WTC11 (cell line): ENCODE measurements at regions not wholly inside any gene's neighbourhood (a gene's known extent, or its start where the extent isn't known, plus 50 kb on each side); places are given as distances from the start of the nearest gene placed in this dataset.
A peak's percentile ranks its signal among the peaks of the same experiment; 100 is the strongest.

Experiments used
- ATAC-seq: fragments of 200-7000 bp; cut with Tn5 transposase; 2 replicates; pipeline ENCODE4 v1.10.0; 2021; ENCODE audit warnings: mild to moderate bottlenecking, moderate library complexity
- CTCF ChIA-PET: fragments of 300-600 bp; sonication (Branson Sonifier 250); formaldehyde crosslinking; loops from one replicate; lab custom pipeline; 2021; ENCODE audit warnings: antibody characterized with exemption; lab: Charles Lee
- POLR2A ChIA-PET: fragments of 350-600 bp; sonication (Branson Sonifier 250); formaldehyde crosslinking; loops from one replicate; lab custom pipeline; 2021; ENCODE audit warnings: antibody characterized with exemption; lab: Charles Lee
- DNase-seq: peaks from one replicate; pipeline ENCODE4 v3.0.0; 2021; ENCODE audit warnings: low spot score
- H3K27ac Mint-ChIP-seq: 2 replicates; pipeline ENCODE4 v1.8.0; 2021; ENCODE audit warnings: mixed read lengths
- H3K27me3 Mint-ChIP-seq: 2 replicates; pipeline ENCODE4 v1.8.0; 2021; ENCODE audit warnings: low read depth, mild to moderate bottlenecking, moderate library complexity, mixed read lengths
- H3K36me3 Mint-ChIP-seq: 2 replicates; pipeline ENCODE4 v1.8.0; 2021; ENCODE audit warnings: mixed read lengths
- H3K4me1 Mint-ChIP-seq: 2 replicates; pipeline ENCODE4 v1.8.0; 2022; ENCODE audit warnings: mixed read lengths
- H3K4me3 Mint-ChIP-seq: 2 replicates; pipeline ENCODE4 v1.8.0; 2021; ENCODE audit warnings: mild to moderate bottlenecking, moderate library complexity, mixed read lengths
- H3K9me3 Mint-ChIP-seq: 2 replicates; pipeline ENCODE4 v1.8.0; 2021; ENCODE audit warnings: mixed read lengths
- ATF1 ChIP-seq: sonication (generic); formaldehyde crosslinking; IDR thresholded peaks from 2 replicates; pipeline ENCODE4 v1.8.1; 2023; ENCODE audit warnings: mild to moderate bottlenecking, moderate library complexity, missing genetic modification reagents
- FOXK1 ChIP-seq: sonication (generic); formaldehyde crosslinking; IDR thresholded peaks from 2 replicates; pipeline ENCODE4 v1.8.0; 2022; ENCODE audit warnings: mild to moderate bottlenecking, moderate library complexity, missing genetic modification reagents
- FOXP1 ChIP-seq: sonication (generic); formaldehyde crosslinking; IDR thresholded peaks from 2 replicates; pipeline ENCODE4 v1.8.0; 2022; ENCODE audit warnings: missing genetic modification reagents, mild to moderate bottlenecking, moderate library complexity, borderline replicate concordance
- MYBL2 ChIP-seq: sonication (generic); formaldehyde crosslinking; IDR thresholded peaks from 2 replicates; pipeline ENCODE4 v1.8.1; 2023; ENCODE audit warnings: mild to moderate bottlenecking, moderate library complexity, missing genetic modification reagents
- NFYB ChIP-seq: sonication (generic); formaldehyde crosslinking; conservative IDR thresholded peaks from 2 replicates; pipeline ENCODE4 v1.8.0; 2022; ENCODE audit warnings: low read depth, missing genetic modification reagents
- PRRX2 ChIP-seq: fragments of 250-450 bp; sonication (Bioruptor Pico); IDR thresholded peaks from 2 replicates; pipeline ENCODE4 v1.8.0; 2021; ENCODE audit warnings: mild to moderate bottlenecking
- RELA ChIP-seq: sonication (generic); formaldehyde crosslinking; IDR thresholded peaks from 2 replicates; pipeline ENCODE4 v1.8.1; 2022; ENCODE audit warnings: missing genetic modification reagents, mild to moderate bottlenecking, borderline replicate concordance
- SP1 ChIP-seq: sonication (generic); formaldehyde crosslinking; conservative IDR thresholded peaks from 2 replicates; pipeline ENCODE4 v1.8.1; 2022; ENCODE audit warnings: missing genetic modification reagents
- TEAD4 ChIP-seq: sonication (generic); formaldehyde crosslinking; IDR thresholded peaks from 2 replicates; pipeline ENCODE4 v1.8.0; 2022; ENCODE audit warnings: mild to moderate bottlenecking, missing genetic modification reagents
- TP53 ChIP-seq: sonication (generic); formaldehyde crosslinking; IDR thresholded peaks from 2 replicates; pipeline ENCODE4 v1.8.1; 2023; ENCODE audit warnings: mild to moderate bottlenecking, missing genetic modification reagents
- ZNF121 ChIP-seq: sonication (generic); formaldehyde crosslinking; IDR thresholded peaks from 2 replicates; pipeline ENCODE4 v1.8.0; 2023; ENCODE audit warnings: missing genetic modification reagents
- ZNF232 ChIP-seq: sonication (generic); formaldehyde crosslinking; IDR thresholded peaks from 2 replicates; pipeline ENCODE4 v1.8.0; 2022; ENCODE audit warnings: mild to moderate bottlenecking, missing genetic modification reagents
- TF ChIP-seq, protein P1 (sequence below): sonication (generic); formaldehyde crosslinking; conservative IDR thresholded peaks from 2 replicates; pipeline ENCODE4 v1.8.1; 2023; ENCODE audit warnings: mild to moderate bottlenecking, low read depth, missing genetic modification reagents, moderate library complexity
- TF ChIP-seq, protein P2 (sequence below): sonication (generic); formaldehyde crosslinking; IDR thresholded peaks from 2 replicates; pipeline ENCODE4 v1.8.1; 2023; ENCODE audit warnings: mild to moderate bottlenecking, missing genetic modification reagents, moderate library complexity
- TF ChIP-seq, protein P3 (sequence below): sonication (generic); formaldehyde crosslinking; IDR thresholded peaks from 2 replicates; pipeline ENCODE4 v1.8.0; 2023; ENCODE audit warnings: missing genetic modification reagents
- TF ChIP-seq, protein P4 (sequence below): sonication (generic); formaldehyde crosslinking; IDR thresholded peaks from 2 replicates; pipeline ENCODE4 v1.8.0; 2022; ENCODE audit warnings: missing genetic modification reagents
- TF ChIP-seq, protein P5 (sequence below): sonication (generic); formaldehyde crosslinking; conservative IDR thresholded peaks from 2 replicates; pipeline ENCODE4 v1.8.1; 2022; ENCODE audit warnings: mild to moderate bottlenecking, missing genetic modification reagents
- TF ChIP-seq, protein P6 (sequence below): sonication (generic); formaldehyde crosslinking; IDR thresholded peaks from 2 replicates; pipeline ENCODE4 v1.8.1; 2023; ENCODE audit warnings: mild to moderate bottlenecking, moderate library complexity, missing genetic modification reagents
- TF ChIP-seq, protein P7 (sequence below): sonication (generic); formaldehyde crosslinking; IDR thresholded peaks from 2 replicates; pipeline ENCODE4 v1.8.0; 2023; ENCODE audit warnings: missing genetic modification reagents, mild to moderate bottlenecking, borderline replicate concordance

DNA sequence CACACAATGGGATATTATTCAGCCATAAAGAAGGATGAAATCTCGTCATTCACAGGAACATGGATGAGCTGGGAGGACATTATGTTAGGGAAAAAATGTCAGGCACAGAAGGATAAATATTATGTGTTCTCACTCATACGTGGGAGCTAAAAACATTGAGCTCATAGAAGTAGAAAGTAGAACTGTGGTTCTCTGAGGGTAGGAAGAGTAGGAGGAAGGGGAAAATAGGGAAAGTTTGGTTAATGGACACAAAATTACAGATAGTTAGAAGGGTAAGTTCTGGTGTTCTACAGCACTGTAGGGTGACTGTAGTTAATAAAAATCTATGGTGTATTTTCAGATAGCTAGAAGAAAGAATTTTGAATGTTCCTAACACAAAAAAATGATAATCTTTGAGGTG, 102.6 kb upstream of the LIPC start:
- TF ChIP-seq RELA (CRISPR knock-in tag) = no peak
- no peak for TF ChIP-seq ZNF232 (CRISPR knock-in tag)
- Mint-ChIP-seq H3K27me3 (no peaks in the 10 kb centered on the region), H3K4me1 (peaks cover 42% of the 10 kb centered on the region), H3K27ac (peak overlapping the region; percentile 20; the same call in 1 of the 2 replicates), H3K36me3 (peaks cover 6% of the 10 kb centered on the region), H3K9me3 (peaks cover 19% of the 10 kb centered on the region), H3K4me3 (no peak overlapping the region)
- no peak for ATAC-seq
- ChIA-PET POLR2A (no interaction called here), CTCF (no interaction called here)
- DNase-seq = no peak

DNA sequence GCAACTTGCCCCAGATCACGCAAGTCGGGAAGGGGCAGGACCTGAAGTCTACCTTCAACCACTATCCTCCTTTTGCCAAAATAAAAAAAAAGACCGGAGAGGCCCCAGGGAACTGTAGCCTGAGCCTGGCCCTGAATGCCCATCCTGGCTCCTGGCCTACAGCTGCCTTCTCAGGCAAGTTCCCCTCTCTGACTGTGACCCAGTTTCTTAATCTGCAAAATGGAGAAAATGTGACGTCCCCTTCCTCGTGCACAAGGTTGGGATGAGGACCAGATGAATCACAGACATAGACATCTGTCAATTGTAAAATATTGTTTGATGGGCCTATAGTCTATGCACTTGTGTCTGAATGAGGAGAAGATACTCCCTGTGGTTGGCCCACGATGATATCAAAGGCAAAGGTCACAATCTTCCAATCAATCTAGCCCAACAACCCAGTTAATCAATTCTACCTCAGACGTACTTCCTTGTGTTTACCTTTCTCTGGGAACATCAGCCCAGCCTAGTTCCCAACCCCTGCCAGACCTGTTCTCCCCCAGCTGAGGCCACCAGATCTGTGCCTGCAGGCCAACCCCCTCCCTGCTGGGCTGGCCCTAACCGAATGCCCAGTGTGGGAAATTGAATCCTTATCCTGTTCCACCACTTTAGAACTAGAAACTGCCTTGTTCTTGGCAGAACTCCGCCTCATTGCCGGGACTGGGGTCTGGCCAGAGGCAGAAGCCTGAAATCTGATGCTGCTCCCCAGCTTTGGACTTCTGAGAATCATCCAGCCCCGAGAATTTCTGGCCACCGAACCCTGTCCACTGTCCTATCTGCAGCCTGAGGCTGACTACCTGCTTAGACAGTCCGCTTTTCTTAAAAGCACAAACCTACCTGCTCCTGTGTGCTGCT, 101.8 kb upstream of the LIPC start:
- CTCF ChIA-PET = interaction anchor here (0.7 to 1.3 kb wide), 2 partner anchors 10 to 32 kb away, joined by 3 read pairs; no protein-coding TSS in a partner anchor
- Mint-ChIP-seq H3K4me3 (no peak overlapping the region; the same call in 1 of the 2 replicates), H3K27me3 (no peaks in the 10 kb centered on the region)

More for the DNA sequence above, 101.8 kb upstream of the LIPC start:
- POLR2A ChIA-PET = no interaction called here
- TF ChIP-seq, protein P1, sequence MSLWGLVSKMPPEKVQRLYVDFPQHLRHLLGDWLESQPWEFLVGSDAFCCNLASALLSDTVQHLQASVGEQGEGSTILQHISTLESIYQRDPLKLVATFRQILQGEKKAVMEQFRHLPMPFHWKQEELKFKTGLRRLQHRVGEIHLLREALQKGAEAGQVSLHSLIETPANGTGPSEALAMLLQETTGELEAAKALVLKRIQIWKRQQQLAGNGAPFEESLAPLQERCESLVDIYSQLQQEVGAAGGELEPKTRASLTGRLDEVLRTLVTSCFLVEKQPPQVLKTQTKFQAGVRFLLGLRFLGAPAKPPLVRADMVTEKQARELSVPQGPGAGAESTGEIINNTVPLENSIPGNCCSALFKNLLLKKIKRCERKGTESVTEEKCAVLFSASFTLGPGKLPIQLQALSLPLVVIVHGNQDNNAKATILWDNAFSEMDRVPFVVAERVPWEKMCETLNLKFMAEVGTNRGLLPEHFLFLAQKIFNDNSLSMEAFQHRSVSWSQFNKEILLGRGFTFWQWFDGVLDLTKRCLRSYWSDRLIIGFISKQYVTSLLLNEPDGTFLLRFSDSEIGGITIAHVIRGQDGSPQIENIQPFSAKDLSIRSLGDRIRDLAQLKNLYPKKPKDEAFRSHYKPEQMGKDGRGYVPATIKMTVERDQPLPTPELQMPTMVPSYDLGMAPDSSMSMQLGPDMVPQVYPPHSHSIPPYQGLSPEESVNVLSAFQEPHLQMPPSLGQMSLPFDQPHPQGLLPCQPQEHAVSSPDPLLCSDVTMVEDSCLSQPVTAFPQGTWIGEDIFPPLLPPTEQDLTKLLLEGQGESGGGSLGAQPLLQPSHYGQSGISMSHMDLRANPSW (CRISPR knock-in tag) = no peak
- TF ChIP-seq NFYB (no peak), SP1 (CRISPR knock-in tag) (no peak), FOXP1 (no peak), PRRX2 (CRISPR knock-in tag) (no peak), ZNF121 (no peak), TP53 (CRISPR knock-in tag) (no peak), ATF1 (CRISPR knock-in tag) (no peak), FOXK1 (CRISPR knock-in tag) (no peak), MYBL2 (no peak), TEAD4 (CRISPR knock-in tag) (no peak)
- TF ChIP-seq, protein P2, sequence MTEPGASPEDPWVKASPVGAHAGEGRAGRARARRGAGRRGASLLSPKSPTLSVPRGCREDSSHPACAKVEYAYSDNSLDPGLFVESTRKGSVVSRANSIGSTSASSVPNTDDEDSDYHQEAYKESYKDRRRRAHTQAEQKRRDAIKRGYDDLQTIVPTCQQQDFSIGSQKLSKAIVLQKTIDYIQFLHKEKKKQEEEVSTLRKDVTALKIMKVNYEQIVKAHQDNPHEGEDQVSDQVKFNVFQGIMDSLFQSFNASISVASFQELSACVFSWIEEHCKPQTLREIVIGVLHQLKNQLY (CRISPR knock-in tag) = no peak
- TF ChIP-seq, protein P3, sequence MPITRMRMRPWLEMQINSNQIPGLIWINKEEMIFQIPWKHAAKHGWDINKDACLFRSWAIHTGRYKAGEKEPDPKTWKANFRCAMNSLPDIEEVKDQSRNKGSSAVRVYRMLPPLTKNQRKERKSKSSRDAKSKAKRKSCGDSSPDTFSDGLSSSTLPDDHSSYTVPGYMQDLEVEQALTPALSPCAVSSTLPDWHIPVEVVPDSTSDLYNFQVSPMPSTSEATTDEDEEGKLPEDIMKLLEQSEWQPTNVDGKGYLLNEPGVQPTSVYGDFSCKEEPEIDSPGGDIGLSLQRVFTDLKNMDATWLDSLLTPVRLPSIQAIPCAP (CRISPR knock-in tag) = no peak
- TF ChIP-seq, protein P4, sequence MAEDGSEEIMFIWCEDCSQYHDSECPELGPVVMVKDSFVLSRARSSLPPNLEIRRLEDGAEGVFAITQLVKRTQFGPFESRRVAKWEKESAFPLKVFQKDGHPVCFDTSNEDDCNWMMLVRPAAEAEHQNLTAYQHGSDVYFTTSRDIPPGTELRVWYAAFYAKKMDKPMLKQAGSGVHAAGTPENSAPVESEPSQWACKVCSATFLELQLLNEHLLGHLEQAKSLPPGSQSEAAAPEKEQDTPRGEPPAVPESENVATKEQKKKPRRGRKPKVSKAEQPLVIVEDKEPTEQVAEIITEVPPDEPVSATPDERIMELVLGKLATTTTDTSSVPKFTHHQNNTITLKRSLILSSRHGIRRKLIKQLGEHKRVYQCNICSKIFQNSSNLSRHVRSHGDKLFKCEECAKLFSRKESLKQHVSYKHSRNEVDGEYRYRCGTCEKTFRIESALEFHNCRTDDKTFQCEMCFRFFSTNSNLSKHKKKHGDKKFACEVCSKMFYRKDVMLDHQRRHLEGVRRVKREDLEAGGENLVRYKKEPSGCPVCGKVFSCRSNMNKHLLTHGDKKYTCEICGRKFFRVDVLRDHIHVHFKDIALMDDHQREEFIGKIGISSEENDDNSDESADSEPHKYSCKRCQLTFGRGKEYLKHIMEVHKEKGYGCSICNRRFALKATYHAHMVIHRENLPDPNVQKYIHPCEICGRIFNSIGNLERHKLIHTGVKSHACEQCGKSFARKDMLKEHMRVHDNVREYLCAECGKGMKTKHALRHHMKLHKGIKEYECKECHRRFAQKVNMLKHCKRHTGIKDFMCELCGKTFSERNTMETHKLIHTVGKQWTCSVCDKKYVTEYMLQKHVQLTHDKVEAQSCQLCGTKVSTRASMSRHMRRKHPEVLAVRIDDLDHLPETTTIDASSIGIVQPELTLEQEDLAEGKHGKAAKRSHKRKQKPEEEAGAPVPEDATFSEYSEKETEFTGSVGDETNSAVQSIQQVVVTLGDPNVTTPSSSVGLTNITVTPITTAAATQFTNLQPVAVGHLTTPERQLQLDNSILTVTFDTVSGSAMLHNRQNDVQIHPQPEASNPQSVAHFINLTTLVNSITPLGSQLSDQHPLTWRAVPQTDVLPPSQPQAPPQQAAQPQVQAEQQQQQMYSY = no peak
- TF ChIP-seq, protein P5, sequence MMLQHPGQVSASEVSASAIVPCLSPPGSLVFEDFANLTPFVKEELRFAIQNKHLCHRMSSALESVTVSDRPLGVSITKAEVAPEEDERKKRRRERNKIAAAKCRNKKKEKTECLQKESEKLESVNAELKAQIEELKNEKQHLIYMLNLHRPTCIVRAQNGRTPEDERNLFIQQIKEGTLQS (CRISPR knock-in tag) = no peak
- TF ChIP-seq, protein P6, sequence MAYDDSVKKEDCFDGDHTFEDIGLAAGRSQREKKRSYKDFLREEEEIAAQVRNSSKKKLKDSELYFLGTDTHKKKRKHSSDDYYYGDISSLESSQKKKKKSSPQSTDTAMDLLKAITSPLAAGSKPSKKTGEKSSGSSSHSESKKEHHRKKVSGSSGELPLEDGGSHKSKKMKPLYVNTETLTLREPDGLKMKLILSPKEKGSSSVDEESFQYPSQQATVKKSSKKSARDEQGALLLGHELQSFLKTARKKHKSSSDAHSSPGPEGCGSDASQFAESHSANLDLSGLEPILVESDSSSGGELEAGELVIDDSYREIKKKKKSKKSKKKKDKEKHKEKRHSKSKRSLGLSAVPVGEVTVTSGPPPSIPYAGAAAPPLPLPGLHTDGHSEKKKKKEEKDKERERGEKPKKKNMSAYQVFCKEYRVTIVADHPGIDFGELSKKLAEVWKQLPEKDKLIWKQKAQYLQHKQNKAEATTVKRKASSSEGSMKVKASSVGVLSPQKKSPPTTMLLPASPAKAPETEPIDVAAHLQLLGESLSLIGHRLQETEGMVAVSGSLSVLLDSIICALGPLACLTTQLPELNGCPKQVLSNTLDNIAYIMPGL (CRISPR knock-in tag) = no peak
- TF ChIP-seq, protein P7, sequence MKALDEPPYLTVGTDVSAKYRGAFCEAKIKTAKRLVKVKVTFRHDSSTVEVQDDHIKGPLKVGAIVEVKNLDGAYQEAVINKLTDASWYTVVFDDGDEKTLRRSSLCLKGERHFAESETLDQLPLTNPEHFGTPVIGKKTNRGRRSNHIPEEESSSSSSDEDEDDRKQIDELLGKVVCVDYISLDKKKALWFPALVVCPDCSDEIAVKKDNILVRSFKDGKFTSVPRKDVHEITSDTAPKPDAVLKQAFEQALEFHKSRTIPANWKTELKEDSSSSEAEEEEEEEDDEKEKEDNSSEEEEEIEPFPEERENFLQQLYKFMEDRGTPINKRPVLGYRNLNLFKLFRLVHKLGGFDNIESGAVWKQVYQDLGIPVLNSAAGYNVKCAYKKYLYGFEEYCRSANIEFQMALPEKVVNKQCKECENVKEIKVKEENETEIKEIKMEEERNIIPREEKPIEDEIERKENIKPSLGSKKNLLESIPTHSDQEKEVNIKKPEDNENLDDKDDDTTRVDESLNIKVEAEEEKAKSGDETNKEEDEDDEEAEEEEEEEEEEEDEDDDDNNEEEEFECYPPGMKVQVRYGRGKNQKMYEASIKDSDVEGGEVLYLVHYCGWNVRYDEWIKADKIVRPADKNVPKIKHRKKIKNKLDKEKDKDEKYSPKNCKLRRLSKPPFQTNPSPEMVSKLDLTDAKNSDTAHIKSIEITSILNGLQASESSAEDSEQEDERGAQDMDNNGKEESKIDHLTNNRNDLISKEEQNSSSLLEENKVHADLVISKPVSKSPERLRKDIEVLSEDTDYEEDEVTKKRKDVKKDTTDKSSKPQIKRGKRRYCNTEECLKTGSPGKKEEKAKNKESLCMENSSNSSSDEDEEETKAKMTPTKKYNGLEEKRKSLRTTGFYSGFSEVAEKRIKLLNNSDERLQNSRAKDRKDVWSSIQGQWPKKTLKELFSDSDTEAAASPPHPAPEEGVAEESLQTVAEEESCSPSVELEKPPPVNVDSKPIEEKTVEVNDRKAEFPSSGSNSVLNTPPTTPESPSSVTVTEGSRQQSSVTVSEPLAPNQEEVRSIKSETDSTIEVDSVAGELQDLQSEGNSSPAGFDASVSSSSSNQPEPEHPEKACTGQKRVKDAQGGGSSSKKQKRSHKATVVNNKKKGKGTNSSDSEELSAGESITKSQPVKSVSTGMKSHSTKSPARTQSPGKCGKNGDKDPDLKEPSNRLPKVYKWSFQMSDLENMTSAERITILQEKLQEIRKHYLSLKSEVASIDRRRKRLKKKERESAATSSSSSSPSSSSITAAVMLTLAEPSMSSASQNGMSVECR = no peak
- ATAC-seq (peak; percentile 42), DNase-seq (no peak)
- Mint-ChIP-seq H3K9me3 (peaks cover 22% of the 10 kb centered on the region), H3K27ac (peak overlapping the region; percentile 85), H3K36me3 (peaks cover 8% of the 10 kb centered on the region), H3K4me1 (peaks cover 42% of the 10 kb centered on the region)
